CD4-positive, alpha-beta T cell (primary cell): ENCODE measurements at regions not wholly inside any gene's neighbourhood (a gene's known extent, or its start where the extent isn't known, plus 50 kb on each side); places are given as distances from the start of the nearest gene placed in this dataset.

ENCODE experiments used
- ATAC-seq: fragments of 200-7000 bp; cut with Tn5 transposase; one replicate; pipeline ENCODE4 v1.10.0; 2022; ENCODE audit warnings: mild to moderate bottlenecking; ENCODE audit not compliant: poor library complexity
- CTCF ChIA-PET: fragments of 350-600 bp; sonication (Branson Sonifier 250); formaldehyde crosslinking; loops from one replicate; lab custom pipeline; 2021; ENCODE audit warnings: antibody characterized with exemption, inconsistent platforms; lab: Charles Lee
- POLR2A ChIA-PET: fragments of 350-600 bp; sonication (Branson Sonifier 250); formaldehyde crosslinking; loops from one replicate; lab custom pipeline; 2021; ENCODE audit warnings: antibody characterized with exemption, inconsistent platforms; lab: Charles Lee
- DNase-seq, 14 experiments: peaks; one replicate each; pipeline ENCODE4 v3.0.0-alpha.2; 2013 to 2020; ENCODE audit warnings: mixed read lengths in 2 of 14
- H3K27ac ChIP-seq, 2 donors: one replicate each; pipeline versions ENCODE4 v1.5.1 to v1.7.0; 2013; ENCODE audit warnings: low read length in 2 of 2, low read depth in 1 of 2, mild to moderate bottlenecking in 1 of 2
- H3K27me3 ChIP-seq, 2 experiments: 1 replicate in 1 of 2; 2 replicates in 1 of 2; pipeline versions ENCODE4 v1.6.1 to v1.7.0; 2013; ENCODE audit warnings: low read length in 2 of 2, control low read depth in 1 of 2, mild to moderate bottlenecking in 1 of 2, moderate library complexity in 1 of 2; ENCODE audit not compliant: insufficient read depth in 2 of 2, control insufficient read depth in 1 of 2
- H3K36me3 ChIP-seq: one replicate; pipeline ENCODE4 v1.6.1; 2013; ENCODE audit warnings: low read length, control low read depth; ENCODE audit not compliant: insufficient read depth
- H3K4me1 ChIP-seq: one replicate; pipeline ENCODE4 v1.6.1; 2013; ENCODE audit warnings: low read length, control low read depth; ENCODE audit not compliant: insufficient read depth
- H3K4me3 ChIP-seq: one replicate; pipeline ENCODE4 v1.5.1; 2013; ENCODE audit warnings: mild to moderate bottlenecking, low read length, moderate library complexity
- H3K9me3 ChIP-seq, 2 experiments: 1 replicate in 1 of 2; 2 replicates in 1 of 2; pipeline versions ENCODE4 v1.6.1 to v1.7.0; 2013; ENCODE audit warnings: low read length in 2 of 2, mild to moderate bottlenecking in 2 of 2, control low read depth in 1 of 2, moderate library complexity in 1 of 2; ENCODE audit not compliant: control insufficient read depth in 1 of 2, insufficient read depth in 1 of 2
- H3K27ac Mint-ChIP-seq: one replicate; pipeline ENCODE4 v1.8.0; 2020; ENCODE audit warnings: mixed read lengths
- H3K27me3 Mint-ChIP-seq: one replicate; pipeline ENCODE4 v1.8.0; 2021; ENCODE audit warnings: mixed read lengths
- H3K36me3 Mint-ChIP-seq: one replicate; pipeline ENCODE4 v1.8.0; 2021; ENCODE audit warnings: low read depth, mixed read lengths
- H3K4me1 Mint-ChIP-seq: one replicate; pipeline ENCODE4 v1.8.0; 2021; ENCODE audit warnings: low read depth, mixed read lengths
- H3K4me3 Mint-ChIP-seq: one replicate; pipeline ENCODE4 v1.8.0; 2020; ENCODE audit warnings: mild to moderate bottlenecking, mixed read lengths
- H3K9me3 Mint-ChIP-seq: one replicate; pipeline ENCODE4 v1.8.0; 2020; ENCODE audit warnings: mixed read lengths
- intact Hi-C, 2 experiments: fragments of 100-400 bp; cut with DNase I in 1 of 2; cut with micrococcal nuclease in 1 of 2; formaldehyde crosslinking; loops; one replicate each; pipeline versions ENCODE4 v1.15.1 to v1.9.0; 2023 to 2025; cut with DNase I, micrococcal nuclease
- TF ChIP-seq, protein P1 (sequence below): fragments of 200-600 bp; IDR thresholded peaks from one replicate; pipeline ENCODE4 v1.8.0; 2022; ENCODE audit warnings: antibody characterized with exemption, mild to moderate bottlenecking

DNA sequence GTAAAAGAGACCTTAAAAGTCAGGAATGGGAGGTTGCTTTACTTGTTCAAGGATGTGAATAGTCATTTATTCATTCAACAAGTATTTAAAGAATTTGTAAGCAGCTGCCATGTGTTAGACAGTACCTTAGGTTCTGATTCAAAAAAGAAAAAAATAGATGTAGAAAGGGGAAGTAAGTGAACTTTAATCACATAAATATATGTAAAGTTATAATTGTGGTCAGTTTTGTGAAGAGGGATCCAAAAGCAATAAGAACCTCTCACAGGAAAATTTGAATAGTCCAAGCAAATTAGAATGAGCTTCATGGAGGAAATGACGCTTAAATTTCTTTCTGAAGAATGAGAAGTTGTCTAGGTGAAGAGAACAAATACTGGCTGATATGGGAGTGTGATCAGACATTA is 596.1 kb upstream of the CITED2 start:
- H3K27me3 ChIP-seq, result no peaks in the 10 kb centered on the region
- no peaks in the 10 kb centered on the region for H3K9me3 ChIP-seq
- peaks cover 7% of the 10 kb centered on the region for H3K27me3 Mint-ChIP-seq
- H3K9me3 Mint-ChIP-seq, result no peaks in the 10 kb centered on the region
- no peak overlapping the region for H3K27ac Mint-ChIP-seq
- no peaks in the 10 kb centered on the region for H3K4me1 Mint-ChIP-seq
- H3K4me3 ChIP-seq, result no peak overlapping the region
- ATAC-seq (no peak), DNase-seq (no peak)
- H3K36me3 Mint-ChIP-seq, result no peaks in the 10 kb centered on the region
- H3K4me3 Mint-ChIP-seq, result no peak overlapping the region
- H3K36me3 ChIP-seq, result no peaks in the 10 kb centered on the region
- no peaks in the 10 kb centered on the region for H3K4me1 ChIP-seq
- ChIA-PET CTCF (no interaction called here), POLR2A (no interaction called here)
- intact Hi-C loops, result no loop called here
- no peak overlapping the region for H3K27ac ChIP-seq
- TF ChIP-seq, protein P1, sequence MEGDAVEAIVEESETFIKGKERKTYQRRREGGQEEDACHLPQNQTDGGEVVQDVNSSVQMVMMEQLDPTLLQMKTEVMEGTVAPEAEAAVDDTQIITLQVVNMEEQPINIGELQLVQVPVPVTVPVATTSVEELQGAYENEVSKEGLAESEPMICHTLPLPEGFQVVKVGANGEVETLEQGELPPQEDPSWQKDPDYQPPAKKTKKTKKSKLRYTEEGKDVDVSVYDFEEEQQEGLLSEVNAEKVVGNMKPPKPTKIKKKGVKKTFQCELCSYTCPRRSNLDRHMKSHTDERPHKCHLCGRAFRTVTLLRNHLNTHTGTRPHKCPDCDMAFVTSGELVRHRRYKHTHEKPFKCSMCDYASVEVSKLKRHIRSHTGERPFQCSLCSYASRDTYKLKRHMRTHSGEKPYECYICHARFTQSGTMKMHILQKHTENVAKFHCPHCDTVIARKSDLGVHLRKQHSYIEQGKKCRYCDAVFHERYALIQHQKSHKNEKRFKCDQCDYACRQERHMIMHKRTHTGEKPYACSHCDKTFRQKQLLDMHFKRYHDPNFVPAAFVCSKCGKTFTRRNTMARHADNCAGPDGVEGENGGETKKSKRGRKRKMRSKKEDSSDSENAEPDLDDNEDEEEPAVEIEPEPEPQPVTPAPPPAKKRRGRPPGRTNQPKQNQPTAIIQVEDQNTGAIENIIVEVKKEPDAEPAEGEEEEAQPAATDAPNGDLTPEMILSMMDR, result no peak

DNA sequence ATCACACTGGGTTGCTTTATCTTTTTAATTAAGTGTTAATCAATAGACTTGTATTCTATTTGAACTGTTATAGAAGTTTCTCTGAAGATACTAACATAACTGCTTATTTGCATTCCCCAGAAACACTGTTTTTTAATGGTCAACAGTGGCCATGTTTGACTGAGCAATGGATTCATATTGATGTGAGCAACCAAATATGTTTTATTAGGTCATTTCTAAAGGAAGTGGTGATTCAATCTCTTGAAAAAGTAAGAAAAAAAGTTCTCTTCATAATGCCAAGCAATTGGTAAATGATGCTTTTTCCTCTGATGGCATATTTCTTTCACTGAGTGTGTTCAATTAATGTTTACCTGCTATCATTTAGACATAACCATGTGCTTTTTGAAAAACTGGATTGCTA is 593.0 kb upstream of the CITED2 start:
- Histone ChIP-seq H3K4me1 (no peaks in the 10 kb centered on the region), H3K36me3 (no peaks in the 10 kb centered on the region), H3K4me3 (no peak overlapping the region), H3K9me3 (no peaks in the 10 kb centered on the region), H3K27ac (no peak overlapping the region), H3K27me3 (no peaks in the 10 kb centered on the region)
- H3K27me3 Mint-ChIP-seq, result peaks cover 7% of the 10 kb centered on the region
- H3K9me3 Mint-ChIP-seq, result no peaks in the 10 kb centered on the region
- ChIA-PET POLR2A (no interaction called here), CTCF (no interaction called here)
- H3K27ac Mint-ChIP-seq, result no peak overlapping the region
- no peaks in the 10 kb centered on the region for H3K36me3 Mint-ChIP-seq
- no peak for DNase-seq
- no peak overlapping the region for H3K4me3 Mint-ChIP-seq
- intact Hi-C loops, result no loop called here
- H3K4me1 Mint-ChIP-seq, result no peaks in the 10 kb centered on the region
- TF ChIP-seq, protein P1, result no peak
- no peak for ATAC-seq

GRCh38 chr6:139965393-139965792 is 590.9 kb upstream of the CITED2 start:
- Mint-ChIP-seq H3K36me3 (no peaks in the 10 kb centered on the region), H3K4me1 (no peaks in the 10 kb centered on the region), H3K4me3 (no peak overlapping the region), H3K9me3 (no peaks in the 10 kb centered on the region), H3K27ac (no peak overlapping the region), H3K27me3 (no peaks in the 10 kb centered on the region)
- H3K4me1 ChIP-seq, result no peaks in the 10 kb centered on the region
- TF ChIP-seq, protein P1, result no peak
- no peak overlapping the region for H3K4me3 ChIP-seq
- ATAC-seq (no peak), DNase-seq (no peak)
- no peaks in the 10 kb centered on the region for H3K9me3 ChIP-seq
- no peak overlapping the region for H3K27ac ChIP-seq
- H3K27me3 ChIP-seq, result no peaks in the 10 kb centered on the region
- no peaks in the 10 kb centered on the region for H3K36me3 ChIP-seq
- intact Hi-C loops, result no loop called here
- CTCF ChIA-PET, result no interaction called here
- POLR2A ChIA-PET, result no interaction called here
